Choroid plexus epithelial cell (primary cell): ENCODE measurements at regions not wholly inside any gene's neighbourhood (a gene's known extent, or its start where the extent isn't known, plus 50 kb on each side); places are given as distances from the start of the nearest gene placed in this dataset.
A peak's percentile ranks its signal among the peaks of the same experiment; 100 is the strongest.

Source experiments
- DNase-seq: peaks from one replicate; pipeline ENCODE4 v3.0.0-alpha.2; 2010; ENCODE audit warnings: low read depth
- H3K4me3 ChIP-seq: 2 replicates; pipeline ENCODE4 v1.5.1; 2011; ENCODE audit warnings: low read depth, mild to moderate bottlenecking, control low read depth, low read length, moderate library complexity
- CTCF ChIP-seq: conservative IDR thresholded peaks from 2 replicates; pipeline ENCODE4 v1.5.1; 2011; ENCODE audit warnings: low read depth, mild to moderate bottlenecking, control low read depth, inconsistent platforms, low read length, moderate library complexity

- H3K4me3 ChIP-seq: no peak overlapping the region
- TF ChIP-seq CTCF: no peak
- DNase-seq: no peak
Observed at GRCh38 chr20:22836211-22836610, 198.9 kb upstream of the SSTR4 start.

- no peak for TF ChIP-seq CTCF
- no peak overlapping the region for H3K4me3 ChIP-seq
- peak; percentile 66 for DNase-seq
Observed at GRCh38 chr20:22836877-22837276, 198.2 kb upstream of the SSTR4 start.

- no peak for DNase-seq
- TF ChIP-seq CTCF: no peak
Observed at GRCh38 chr20:22838001-22838400, 197.1 kb upstream of the SSTR4 start.

GRCh38 chr20:22841846-22842245, 193.3 kb upstream of the SSTR4 start:
- TF ChIP-seq CTCF: no peak
- no peak overlapping the region for H3K4me3 ChIP-seq
- no peak for DNase-seq

More at GRCh38 chr20:22838001-22838400, 197.1 kb upstream of the SSTR4 start:
- no peak overlapping the region for H3K4me3 ChIP-seq

- no peak for DNase-seq
- no peak overlapping the region for H3K4me3 ChIP-seq
- no peak for TF ChIP-seq CTCF
Observed at GRCh38 chr20:22842793-22843192, 192.3 kb upstream of the SSTR4 start.

GRCh38 chr20:22844959-22845358, 190.2 kb upstream of the SSTR4 start:
- DNase-seq: no peak
- H3K4me3 ChIP-seq: no peak overlapping the region
- no peak for TF ChIP-seq CTCF

GRCh38 chr20:22846863-22847262, 188.2 kb upstream of the SSTR4 start:
- TF ChIP-seq CTCF: no peak
- no peak for DNase-seq

More at GRCh38 chr20:22846863-22847262, 188.2 kb upstream of the SSTR4 start:
- no peak overlapping the region for H3K4me3 ChIP-seq
